ENCODE measurements at regions not wholly inside any gene's neighbourhood (a gene's known extent, or its start where the extent isn't known, plus 50 kb on each side); places are given as distances from the start of the nearest gene placed in this dataset.

- TF ChIP-seq CTCF (IDR thresholded peaks at IDR 0.05; ENCODE audit: low read length) (no peak), EZH2 (IDR thresholded peaks at IDR 0.05; ENCODE audit: borderline replicate concordance, low read length) (no peak)
These were observed 171.5 kb downstream of the SMIM20 start for GRCh38 chr4:26085551-26085950.

All from OCI-LY1 (cell line).